ENCODE measurements at regions not wholly inside any gene's neighbourhood (a gene's known extent, or its start where the extent isn't known, plus 50 kb on each side); places are given as distances from the start of the nearest gene placed in this dataset.
"Not testable (repeated sequence)": the region's sequence is repeated elsewhere in the genome, so short reads cannot be mapped to it uniquely, and the experiment has no call there.

DNA sequence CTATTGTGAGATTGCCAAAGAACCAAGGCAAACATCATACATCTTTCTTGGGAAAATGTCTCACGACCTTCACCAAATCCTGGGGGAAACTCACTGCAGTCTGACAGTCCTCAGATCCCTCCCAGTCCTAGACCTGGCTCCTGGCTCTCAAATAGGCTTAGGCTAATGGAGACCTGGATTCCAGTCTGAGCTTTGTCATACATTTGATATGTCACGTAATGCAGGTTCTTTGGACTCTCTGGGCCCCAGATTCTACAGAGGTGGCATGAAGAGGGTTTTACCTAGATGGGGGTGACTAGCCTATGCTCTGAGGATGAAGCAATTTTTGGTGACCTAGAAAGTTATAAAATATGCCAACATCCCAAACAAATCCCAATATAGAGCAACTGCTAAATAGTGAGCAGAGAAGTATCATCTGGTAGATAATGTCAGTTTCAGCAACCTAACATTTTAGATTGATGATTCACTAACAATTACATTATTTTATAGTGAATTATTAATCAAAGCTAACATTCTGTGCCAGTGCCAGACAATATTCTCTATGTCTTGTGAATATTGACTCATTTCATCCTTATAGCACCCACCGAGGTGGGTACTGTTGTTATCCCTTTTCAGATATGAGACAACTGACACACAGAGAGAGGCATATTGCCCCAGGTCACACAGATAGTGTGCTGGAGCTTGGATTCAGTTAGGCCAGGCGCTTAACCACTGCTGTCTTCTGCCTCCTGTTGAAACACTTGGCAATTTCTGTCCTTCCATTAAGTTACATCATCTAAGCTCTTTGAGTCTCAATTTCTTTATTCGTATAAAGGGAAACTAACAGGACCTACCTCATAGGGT, 195.4 kb upstream of the MAMLD1 start:
- DNase-seq: no peak

DNA sequence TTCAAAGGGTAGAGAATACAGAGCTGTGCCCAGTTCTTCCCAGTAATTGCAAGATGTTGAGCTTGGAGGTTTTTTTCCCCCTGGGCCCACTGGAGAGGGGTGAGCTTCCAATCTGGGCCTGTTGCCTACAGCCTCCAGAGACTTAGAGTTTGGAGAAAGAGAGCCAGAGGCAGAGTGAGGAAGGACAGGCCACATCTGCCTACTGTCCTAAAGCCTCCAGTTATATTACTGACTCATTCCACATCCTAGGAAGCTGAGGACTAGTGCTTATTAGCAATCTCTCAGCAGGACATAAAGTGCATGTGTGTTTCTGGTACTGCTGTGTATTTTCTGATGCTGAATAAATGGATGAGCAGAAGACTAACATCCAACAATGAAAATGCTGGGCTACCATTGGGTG, 181.0 kb upstream of the MAMLD1 start:
- DNase-seq: no peak

DNA sequence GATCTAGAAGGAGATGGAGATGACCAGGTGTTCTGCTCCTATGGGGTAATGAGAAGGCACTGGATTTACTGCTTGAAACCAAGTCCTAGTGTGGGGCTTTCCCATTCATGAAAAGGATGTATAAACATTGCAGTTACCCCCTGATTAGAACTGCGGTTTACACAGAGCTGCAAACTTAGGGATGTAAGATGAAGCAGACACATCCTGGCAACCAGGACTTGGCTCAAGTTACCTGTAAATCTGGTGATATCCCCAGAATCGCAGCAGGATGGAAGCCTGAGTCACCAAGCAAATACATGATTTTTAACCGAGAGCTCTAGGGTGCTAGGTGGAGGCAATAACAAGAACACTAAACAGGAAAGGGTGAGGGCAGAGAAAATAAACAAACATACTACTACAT, 178.6 kb upstream of the MAMLD1 start:
- DNase-seq: no peak

DNA sequence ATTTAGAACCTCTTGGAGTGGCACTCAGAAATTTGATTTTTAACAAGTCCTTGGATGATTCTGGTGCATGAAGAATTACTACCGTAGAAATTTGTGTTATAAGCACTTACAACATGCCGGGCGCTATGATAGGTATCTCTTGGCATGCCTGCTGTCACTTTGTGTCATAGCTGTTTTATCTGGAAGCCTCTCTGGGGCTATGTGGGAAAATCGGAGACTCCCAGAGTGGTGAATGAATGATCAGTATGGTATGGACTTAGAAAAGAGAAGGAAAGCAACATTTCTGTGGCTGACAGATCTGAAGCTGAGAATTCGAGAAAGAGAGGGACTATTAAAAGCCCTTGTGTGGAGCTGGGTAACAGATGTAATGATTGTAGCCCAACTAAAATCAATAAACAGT, 177.4 kb upstream of the MAMLD1 start:
- DNase-seq: no peak

DNA sequence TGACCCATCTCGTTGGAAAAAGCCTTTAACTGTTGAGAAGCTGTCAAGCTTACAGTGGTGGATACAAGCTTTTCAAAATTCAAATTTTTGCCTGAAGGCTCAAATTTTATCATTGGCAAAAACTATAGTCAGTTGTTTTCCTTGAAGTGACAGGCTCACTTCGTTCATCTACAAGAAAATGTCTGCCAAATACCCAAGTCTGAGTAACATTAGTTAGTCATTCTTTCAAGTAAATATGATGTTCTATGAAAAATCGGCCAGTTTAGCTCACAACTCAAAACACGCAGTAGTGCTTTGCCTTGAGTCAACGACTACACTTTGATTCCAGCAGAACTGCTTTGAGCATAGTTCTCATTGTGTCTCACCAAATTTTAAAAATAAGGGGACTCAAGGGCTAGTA, 170.3 kb upstream of the MAMLD1 start:
- DNase-seq: no peak

DNA sequence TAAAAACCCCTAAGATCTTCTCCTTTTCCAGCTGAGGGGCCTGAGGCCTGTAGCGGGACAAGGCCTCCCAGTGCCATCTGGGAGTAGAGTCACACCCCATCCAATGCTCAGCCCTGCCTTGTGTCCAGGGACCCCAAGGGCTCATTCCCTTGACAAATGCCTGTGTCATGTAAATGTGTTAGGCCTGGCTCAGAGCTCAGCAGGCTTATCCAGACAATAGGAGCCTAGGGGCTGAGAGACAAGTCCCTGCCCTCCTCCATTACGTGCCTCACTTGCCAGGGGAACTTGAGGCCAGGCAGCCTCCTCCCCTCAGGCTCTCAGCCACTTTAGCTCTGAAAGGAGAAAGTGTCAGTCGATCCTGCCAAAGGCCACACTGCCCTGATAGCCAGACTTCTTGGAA, 166.8 kb upstream of the MAMLD1 start:
- DNase-seq: no peak

DNA sequence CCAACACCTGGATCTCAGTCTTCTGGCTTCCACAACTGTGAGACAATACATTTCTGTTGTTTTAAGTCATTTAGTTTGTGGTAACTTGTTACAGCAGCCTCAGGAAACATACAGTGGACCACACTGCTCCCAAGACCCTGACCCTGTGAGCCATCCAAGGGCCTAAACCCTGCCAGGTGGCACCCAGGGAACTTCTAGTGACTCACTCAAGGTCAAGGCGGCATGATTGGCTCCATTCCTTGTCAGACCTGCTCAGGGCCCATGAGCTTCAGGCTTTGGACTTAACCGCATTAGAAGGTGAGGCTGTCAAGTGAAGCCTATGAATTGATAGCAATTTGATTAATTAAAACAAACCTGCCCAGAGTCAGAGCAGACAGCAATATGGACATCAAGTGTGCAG, 165.7 kb upstream of the MAMLD1 start:
- DNase-seq: no peak

DNA sequence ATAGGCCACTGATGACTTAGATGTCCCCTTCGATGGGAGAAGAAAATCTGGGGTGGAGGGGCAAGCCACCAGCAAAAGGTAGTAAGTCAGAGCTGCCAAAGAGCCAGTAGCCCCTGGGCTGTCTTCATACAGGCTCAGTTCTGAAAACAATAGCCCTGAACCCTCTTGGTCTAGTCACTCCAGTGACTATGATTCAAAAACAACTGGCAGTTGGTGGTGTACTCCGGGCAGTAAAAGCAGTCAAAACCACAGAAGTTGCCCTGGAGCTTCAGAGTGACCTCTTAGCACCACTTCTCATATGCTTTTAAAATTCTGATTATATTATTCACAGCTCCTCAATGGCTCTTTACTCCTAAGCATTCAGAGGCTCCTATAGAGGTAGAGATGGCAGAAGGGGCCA, 164.3 kb upstream of the MAMLD1 start:
- DNase-seq: no peak

DNA sequence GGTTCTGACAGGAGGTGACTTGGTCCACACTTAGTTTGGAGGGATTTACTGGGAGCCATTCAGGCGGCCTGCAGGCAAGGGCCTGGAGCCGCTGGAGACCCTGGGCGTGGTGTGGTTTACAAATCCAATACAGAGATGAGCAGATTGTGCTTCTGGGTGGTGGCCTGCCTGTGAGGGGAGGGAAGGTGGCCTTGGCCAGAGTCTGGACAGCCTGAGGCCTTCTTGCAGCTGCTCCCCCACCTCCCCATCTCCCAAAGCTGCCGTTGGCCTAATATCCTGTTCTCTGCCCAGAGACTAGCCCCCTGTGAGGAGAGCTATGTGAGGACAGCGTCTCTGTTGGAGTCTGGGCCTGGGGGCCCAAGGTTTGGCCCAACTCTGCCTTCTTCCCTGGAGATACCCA, 163.9 kb upstream of the MAMLD1 start:
- DNase-seq: no peak

DNA sequence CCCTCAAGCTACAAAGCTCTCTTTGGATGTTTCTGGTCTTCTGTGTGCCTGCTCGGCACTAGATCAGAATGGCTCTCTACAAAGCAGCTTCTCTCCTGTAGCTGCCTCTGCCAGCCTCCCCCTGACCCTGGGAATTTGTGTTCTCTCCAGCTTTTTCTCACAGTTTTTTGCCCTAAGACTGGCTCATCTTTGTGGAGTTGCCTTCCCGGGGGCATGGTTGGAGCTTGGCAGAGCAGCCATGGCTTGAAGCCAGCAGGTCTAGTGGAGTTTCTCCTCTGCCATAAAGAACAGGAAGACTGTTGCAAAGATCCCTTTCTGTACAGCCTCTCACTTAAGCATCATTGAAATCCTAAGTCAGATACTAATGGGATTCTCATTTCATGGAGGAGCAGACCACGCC, 163.3 kb upstream of the MAMLD1 start:
- no peak for DNase-seq

DNA sequence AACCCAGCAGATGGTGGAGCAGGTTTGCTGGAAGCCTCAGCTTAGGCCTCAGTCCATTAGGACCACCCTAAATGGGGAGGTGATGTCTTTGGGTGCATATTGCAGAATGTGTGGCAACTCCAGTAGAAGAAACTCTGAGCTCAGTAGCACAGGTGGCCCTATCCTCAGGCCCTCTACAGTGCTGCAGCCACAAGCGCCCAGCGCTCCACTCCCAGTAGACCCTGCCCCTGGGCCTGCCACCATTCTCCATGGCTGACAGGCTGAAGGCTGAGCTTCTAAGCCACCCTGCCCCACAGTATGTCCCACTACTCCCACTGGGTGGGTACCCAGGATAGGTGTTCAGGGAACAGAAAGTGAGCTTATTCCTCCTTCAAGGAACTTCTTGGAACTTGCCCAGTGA, 162.8 kb upstream of the MAMLD1 start:
- DNase-seq: no peak

DNA sequence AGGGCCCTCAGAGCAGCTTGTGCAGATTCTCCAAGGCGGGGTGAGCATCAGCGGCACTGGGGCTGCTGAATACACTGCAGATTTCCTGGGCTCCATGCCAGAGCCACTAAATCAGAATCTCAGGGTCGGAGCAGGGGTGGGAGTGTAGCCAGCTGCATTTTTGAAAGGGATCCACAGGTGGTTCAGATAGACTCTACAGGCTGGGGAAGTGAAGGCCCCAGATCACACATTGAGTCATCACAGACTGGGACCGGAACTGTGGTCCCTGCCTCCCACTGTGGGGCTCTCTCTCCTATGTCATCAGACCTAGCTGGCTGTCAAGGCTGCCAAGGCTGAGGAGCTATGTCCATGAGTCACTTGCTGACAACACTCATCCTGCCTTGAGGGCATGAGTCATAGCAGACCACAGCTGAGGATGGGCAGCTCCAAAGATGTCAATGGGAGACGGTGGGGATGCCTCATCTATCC, 162.3 kb upstream of the MAMLD1 start:
- DNase-seq: peak; percentile 53

DNA sequence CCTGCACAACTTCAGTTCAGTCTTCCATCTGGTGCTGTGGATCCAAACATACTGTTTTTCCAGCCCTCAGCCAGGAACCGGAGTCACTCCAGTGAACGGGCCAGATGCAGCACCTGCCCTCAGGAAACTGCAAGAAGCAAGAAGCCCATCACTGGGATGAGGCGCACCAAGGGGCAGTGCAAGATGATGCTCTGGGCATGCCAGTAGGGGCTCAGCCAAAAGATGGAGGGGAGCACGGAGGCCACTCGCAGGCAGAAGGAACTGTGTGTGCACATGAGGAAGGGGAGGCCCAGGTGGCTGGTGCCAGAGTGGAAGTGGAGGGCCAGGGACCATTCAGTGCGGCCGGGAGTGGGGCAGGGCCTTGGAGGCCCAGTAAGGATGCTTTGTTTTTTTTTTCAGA, 161.7 kb upstream of the MAMLD1 start:
- DNase-seq: no peak

DNA sequence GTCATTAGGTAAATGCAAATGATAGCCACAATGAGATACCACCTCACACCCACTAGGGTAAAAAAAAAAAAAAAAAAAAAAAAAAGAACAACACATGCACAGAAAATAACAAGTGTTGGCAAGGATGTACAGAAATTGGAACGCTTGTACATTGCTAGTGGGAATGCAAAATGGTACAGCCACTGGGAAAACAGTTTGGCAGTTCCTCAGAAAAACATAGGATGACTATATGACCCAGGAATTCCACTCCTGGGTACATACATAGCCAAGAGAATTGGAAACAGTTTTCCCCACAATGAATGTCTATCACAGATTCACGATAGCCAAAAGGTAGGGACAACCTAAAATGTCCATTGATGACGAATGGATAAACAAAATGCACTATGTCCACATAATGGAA, 161.3 kb upstream of the MAMLD1 start:
- no peak for DNase-seq

DNA sequence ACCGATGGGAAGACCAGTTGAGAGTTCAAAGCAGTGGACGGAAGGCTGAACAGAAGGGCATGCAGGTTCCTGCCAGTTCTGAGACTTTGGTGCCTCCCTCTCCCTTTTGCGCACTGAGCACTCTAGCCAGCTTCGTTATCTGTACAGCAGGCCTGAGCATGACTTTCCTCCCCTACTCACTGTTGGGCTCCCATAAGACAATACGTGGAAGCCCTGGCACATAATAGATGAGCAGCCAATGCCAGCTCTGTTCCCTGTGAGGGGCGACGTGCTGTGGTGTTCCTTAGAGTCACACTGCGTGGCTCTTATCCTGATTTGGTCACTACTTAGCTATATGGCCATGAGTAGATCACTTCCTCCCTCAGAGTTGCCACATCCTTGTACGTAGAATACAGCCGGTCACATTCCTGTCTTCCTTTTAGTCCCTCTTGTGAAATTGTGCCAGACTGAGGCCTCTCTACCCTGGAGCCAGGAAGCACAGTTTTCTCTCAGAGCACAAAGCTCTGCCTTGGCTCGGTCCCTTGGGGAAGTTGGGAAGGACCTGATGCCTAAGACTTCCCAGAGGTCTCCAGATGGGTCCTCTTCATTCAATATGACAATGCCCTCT, 160.4 kb upstream of the MAMLD1 start:
- DNase-seq: no peak

DNA sequence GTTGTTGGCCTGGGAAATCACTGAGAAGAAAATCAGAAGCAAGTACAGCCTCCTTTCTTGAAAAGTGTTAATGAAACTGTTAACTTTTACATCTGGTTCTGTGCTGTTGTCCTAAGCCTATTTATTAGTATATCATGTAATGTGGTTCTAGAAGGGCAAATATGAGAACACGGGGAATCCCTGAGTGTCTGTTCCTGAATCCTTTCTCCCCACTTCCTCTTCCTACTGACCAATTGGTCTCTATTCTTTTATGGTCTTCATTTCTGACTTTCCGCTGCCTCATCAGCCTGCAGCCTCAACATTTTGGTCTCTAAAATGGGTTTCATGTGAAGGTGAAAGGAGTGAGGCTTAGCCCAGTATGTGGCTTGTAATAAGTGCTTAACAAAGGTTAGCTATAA, 159.9 kb upstream of the MAMLD1 start:
- DNase-seq: no peak

DNA sequence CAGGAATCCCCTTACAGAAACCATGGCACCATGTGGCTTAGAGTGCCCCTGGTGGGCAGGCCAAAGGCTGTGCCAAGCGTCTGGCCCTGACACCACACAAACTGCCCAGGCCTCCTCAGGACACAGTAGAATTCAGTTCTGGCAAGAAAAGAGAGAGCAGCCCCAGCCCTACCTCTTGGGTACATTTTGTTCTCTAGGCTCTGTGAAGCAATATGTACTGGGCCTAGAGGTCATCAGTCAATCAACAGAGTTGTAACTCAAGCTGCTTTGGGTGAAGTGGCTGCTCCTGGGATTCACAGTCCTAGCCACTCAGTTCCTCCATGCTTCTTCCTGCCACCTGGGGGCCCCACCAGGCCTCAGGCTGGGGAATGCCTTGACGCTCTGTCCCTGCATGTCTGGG, 158.1 kb upstream of the MAMLD1 start:
- DNase-seq: no peak

DNA sequence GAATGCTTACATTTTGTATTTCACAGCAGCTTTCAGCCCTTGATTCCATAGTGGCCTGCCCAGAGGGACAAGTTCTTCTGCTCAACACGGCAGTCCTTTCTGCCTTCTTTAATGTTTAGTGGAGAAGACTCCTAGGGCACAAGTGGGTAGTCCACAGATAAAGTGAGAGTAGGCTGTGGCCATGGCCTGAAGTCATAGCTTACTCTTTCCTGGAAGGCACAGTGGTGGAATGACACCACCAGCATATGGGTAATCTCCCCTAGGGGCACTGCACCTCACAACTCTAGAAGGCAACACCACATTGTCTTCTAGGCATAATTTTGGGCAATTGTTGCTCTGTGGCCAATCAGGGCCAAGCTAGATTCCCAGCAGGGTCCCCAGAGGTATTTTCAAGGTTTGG, 155.4 kb upstream of the MAMLD1 start:
- DNase-seq: no peak

DNA sequence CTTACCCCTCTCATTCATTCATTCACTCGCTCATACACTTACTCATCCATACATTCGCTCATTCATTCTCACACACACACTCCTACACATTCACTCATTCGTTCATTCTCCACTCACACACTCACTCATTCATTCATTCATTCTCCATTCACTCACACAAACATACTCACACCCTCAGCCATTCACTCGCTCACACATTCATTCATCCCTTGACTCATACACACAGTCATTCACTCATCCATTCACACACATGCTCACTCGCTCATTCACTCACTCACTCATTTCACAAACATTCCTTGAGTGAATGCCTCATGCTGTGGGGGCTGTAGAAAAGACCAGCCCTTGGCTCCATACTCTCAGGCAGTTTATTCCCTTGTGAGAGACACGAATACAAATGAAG, 151.1 kb upstream of the MAMLD1 start:
- DNase-seq: no peak

DNA sequence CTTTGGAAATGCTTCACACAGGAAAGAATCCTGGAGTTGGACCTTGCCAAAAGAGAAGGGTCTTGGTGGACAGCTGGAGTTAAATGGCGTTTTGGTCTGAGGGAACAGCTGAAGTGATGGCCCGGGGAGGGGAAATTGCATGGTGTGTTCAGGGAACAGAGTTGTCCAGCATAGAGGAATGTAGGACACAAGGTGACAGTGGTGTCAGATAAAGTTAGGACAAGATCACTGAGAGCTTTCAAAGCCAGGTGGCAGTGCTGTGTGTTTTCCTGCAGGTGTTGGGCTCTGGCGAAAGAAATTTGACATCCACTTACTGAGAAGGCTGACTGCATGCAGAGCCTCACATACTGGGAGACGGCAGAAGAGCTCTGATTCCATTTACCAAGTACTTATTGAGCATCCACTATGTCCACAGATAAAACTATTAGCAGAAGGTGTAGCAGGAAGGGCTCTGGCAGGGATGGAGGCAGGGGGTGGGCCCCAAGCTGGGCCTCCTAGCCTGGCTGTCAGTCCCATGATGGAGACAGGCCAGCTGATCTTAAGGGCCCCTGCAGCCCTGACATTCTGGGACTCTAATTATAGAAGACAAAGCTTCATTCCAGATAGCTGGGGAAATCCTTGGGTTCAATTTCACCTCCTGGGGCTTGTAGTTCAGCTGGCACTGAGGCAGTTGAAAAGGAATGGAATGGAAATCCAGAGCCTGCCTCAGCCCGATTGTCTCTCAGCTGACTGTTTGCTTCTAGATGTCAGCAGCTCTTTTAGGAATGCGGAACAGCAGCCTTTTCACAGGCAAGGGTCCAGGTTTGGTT, 150.2 kb upstream of the MAMLD1 start:
- no peak for DNase-seq

DNA sequence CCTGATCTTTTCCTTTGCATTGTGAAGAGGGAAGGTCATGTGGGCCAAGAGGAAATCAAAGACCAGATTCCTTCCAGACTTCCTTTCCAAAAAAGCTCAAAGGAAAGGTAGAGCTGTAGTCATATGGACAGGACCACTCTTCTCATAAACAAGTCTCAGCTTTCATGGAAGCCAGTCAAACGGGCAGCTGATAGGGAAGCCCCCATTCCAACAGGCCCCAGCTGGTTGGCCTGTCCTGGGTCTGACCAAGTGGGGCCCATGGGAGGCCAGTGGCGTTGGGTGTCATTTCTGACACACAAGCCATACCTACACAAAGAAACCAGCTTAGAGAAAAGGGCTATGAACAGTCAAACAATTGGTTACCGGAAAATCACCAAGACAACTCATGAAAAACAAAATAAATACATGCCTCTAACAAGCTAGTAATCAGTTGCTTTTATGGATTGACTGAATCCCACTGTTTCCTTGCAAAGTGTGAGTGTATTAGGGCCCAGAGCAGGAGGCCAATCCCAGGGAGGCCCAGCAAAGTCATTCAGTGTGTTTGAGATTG, 149.6 kb upstream of the MAMLD1 start:
- DNase-seq: no peak

DNA sequence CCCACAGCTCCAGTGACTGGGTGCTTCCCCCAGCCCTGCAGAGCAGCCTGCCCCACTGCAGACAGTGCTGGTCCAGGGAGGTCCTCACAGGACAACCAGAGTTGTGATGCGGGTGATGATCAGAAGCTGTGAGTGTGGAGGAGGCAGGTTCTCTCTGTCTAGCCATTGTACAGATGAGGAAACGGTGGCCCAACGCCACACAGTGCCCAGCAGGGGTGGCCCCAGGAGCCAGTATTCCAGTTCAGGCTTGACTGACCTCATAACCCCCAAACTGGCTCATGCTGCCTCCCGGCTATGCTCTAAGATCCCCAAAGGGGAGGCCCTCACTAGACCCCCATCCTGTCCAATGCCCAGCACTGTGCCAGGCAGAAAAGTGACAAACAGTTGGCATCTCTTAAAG, 147.1 kb upstream of the MAMLD1 start:
- not testable (repeated sequence) for DNase-seq

DNA sequence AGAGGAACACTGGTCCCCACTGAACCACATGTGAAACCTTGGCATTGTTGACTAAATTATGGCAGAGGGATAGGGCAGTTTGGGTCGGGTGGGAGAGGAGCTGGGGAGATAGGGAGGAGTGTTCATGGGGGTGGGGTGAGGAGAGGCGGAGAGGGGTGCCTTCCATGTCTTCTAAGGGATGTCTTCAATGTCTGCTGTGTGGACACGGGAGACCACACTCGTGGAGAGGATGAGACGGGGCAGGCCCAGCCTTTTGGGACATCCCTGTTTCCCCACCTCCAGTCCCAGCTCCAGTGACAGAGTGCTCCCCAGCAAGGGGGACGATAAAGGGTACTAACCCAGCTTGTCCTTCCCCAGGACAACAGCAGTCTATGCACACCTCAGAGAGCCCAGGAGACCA, 146.4 kb upstream of the MAMLD1 start:
- no peak for DNase-seq

DNA sequence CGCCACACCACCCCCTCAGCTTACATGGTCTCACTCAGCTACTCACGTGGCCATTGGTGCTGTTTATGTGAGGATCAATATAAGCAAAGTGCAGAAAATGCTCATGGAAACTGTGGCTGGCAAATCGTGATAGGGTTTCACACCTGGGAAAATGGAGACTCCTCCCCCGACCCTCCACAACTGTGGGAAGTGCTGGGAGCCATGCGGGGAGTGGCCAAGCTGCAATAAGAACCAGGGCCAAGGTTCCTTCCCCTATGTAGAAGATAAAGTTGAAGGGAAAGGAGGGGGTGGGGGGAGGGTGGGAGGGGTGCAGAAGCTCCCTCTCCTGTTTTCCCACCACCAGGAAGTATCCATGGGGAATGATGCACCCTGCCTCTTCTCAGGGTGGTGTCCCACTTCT, 145.5 kb upstream of the MAMLD1 start:
- no peak for DNase-seq

Data from stimulated activated CD4-positive, alpha-beta T cell treated with anti-CD3 and anti-CD28 coated beads, Interleukin-4, amount 100 ng/mL, for 24 hours (primary cell).